A549 (cell line): ENCODE measurements at regions not wholly inside any gene's neighbourhood (a gene's known extent, or its start where the extent isn't known, plus 50 kb on each side); places are given as distances from the start of the nearest gene placed in this dataset.

Experiments used
- RAD21 ChIP-seq, 2 experiments: fragments of >200 bp in 1 of 2; sonication (Bioruptor Twin) in 1 of 2; formaldehyde crosslinking in 1 of 2; IDR thresholded peaks in 1 of 2; conservative IDR thresholded peaks in 1 of 2; 2 replicates in 1 of 2; 3 replicates in 1 of 2; pipeline ENCODE4 v1.6.1; 2012 to 2018; ENCODE audit warnings: inconsistent platforms in 1 of 2
- TF ChIP-seq, protein P1 (sequence below): fragments of >200 bp; sonication (Bioruptor Twin); formaldehyde crosslinking; IDR thresholded peaks from 3 replicates; pipeline ENCODE4 v1.5.1; 2016

GRCh38 chr4:138612428-138612827 lies 370.3 kb upstream of the SLC7A11 start:
- TF ChIP-seq RAD21 (conservative IDR thresholded peaks at IDR 0.05 in 1 of 2, IDR thresholded peaks at IDR 0.05 in 1 of 2) = no peak
- TF ChIP-seq, protein P1, sequence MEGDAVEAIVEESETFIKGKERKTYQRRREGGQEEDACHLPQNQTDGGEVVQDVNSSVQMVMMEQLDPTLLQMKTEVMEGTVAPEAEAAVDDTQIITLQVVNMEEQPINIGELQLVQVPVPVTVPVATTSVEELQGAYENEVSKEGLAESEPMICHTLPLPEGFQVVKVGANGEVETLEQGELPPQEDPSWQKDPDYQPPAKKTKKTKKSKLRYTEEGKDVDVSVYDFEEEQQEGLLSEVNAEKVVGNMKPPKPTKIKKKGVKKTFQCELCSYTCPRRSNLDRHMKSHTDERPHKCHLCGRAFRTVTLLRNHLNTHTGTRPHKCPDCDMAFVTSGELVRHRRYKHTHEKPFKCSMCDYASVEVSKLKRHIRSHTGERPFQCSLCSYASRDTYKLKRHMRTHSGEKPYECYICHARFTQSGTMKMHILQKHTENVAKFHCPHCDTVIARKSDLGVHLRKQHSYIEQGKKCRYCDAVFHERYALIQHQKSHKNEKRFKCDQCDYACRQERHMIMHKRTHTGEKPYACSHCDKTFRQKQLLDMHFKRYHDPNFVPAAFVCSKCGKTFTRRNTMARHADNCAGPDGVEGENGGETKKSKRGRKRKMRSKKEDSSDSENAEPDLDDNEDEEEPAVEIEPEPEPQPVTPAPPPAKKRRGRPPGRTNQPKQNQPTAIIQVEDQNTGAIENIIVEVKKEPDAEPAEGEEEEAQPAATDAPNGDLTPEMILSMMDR = no peak
